Endodermal cell (in vitro differentiated cells): ENCODE measurements at regions not wholly inside any gene's neighbourhood (a gene's known extent, or its start where the extent isn't known, plus 50 kb on each side); places are given as distances from the start of the nearest gene placed in this dataset.

Source experiments
- DNase-seq: peaks from one replicate; pipeline ENCODE4 v3.0.0-alpha.2; 2017
- H3K27ac ChIP-seq: 2 replicates; pipeline ENCODE4 v1.5.1; 2013; ENCODE audit warnings: mild to moderate bottlenecking, low read depth, low read length, moderate library complexity
- H3K27me3 ChIP-seq: 2 replicates; pipeline ENCODE4 v1.6.1; 2013; ENCODE audit warnings: mild to moderate bottlenecking, low read length, moderate library complexity; ENCODE audit not compliant: insufficient read depth, control insufficient read depth, poor library complexity, severe bottlenecking
- H3K36me3 ChIP-seq: 2 replicates; pipeline ENCODE4 v1.7.0; 2013; ENCODE audit warnings: mild to moderate bottlenecking, low read length, moderate library complexity; ENCODE audit not compliant: control insufficient read depth, insufficient read depth
- H3K4me1 ChIP-seq: one replicate; pipeline ENCODE4 v1.7.0; 2013; ENCODE audit warnings: low read length; ENCODE audit not compliant: control insufficient read depth, insufficient read depth
- H3K4me3 ChIP-seq: 2 replicates; pipeline ENCODE4 v1.5.1; 2013; ENCODE audit warnings: mild to moderate bottlenecking, low read length, moderate library complexity
- H3K9ac ChIP-seq: 2 replicates; pipeline ENCODE4 v1.6.1; 2013; ENCODE audit warnings: mild to moderate bottlenecking, low read length, moderate library complexity; ENCODE audit not compliant: poor library complexity, severe bottlenecking; ENCODE audit errors: extremely low read depth
- H3K9me3 ChIP-seq: 2 replicates; pipeline ENCODE4 v1.6.1; 2013; ENCODE audit warnings: mild to moderate bottlenecking, low read length, moderate library complexity; ENCODE audit not compliant: control insufficient read depth
- H3K27ac Mint-ChIP-seq: 2 replicates; pipeline ENCODE4 v1.8.0; 2020; ENCODE audit warnings: mixed read lengths
- H3K27me3 Mint-ChIP-seq: 2 replicates; pipeline ENCODE4 v1.8.0; 2021; ENCODE audit warnings: mild to moderate bottlenecking, mixed read lengths; ENCODE audit not compliant: insufficient read depth
- H3K36me3 Mint-ChIP-seq: 2 replicates; pipeline ENCODE4 v1.8.0; 2020; ENCODE audit warnings: low read depth, mixed read lengths
- H3K4me1 Mint-ChIP-seq: 2 replicates; pipeline ENCODE4 v1.8.0; 2020; ENCODE audit warnings: mixed read lengths
- H3K4me3 Mint-ChIP-seq: 2 replicates; pipeline ENCODE4 v1.8.0; 2020; ENCODE audit warnings: mild to moderate bottlenecking, moderate library complexity, mixed read lengths
- H3K9me3 Mint-ChIP-seq: 2 replicates; pipeline ENCODE4 v1.8.0; 2020; ENCODE audit warnings: mild to moderate bottlenecking, mixed read lengths
- WGBS, 2 experiments: methylation state at CpG; one replicate each; pipeline versions ENCODE4 v1.1.5 to v1.1.7; 2013; ENCODE audit warnings: missing lambda C conversion rate in 2 of 2, mixed read lengths in 1 of 2; ENCODE audit not compliant: insufficient coverage in 1 of 2, insufficient read length in 1 of 2; 5-methylcytosine and 5-hydroxymethylcytosine counted together
- TF ChIP-seq, protein P1 (sequence below): fragments of 200-600 bp; sonication (generic); conservative IDR thresholded peaks from 2 replicates; pipeline ENCODE4 v1.5.0; 2021; ENCODE audit warnings: antibody characterized with exemption, mild to moderate bottlenecking

DNA sequence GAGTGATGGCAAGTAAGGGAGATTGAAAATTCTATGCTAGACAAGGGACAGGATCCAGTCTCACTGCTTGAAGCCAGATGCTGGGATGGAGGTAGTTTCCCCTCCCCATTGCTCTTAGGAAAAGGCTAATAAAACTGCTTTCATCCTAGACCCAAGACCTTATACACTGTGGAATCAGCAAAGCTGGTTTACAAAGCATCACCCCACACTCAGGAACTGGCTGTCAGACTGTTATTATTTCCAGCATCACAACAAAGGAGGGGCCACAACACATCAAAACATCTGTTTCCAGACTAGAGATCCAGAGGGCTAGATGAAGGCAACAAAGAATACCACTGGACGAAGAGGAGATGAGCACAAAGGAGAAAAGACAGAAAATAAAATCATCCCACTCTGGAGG, 364.6 kb upstream of the PTGER4 start:
- Histone ChIP-seq H3K9ac (no peak overlapping the region), H3K27ac (no peak overlapping the region), H3K4me1 (no peaks in the 10 kb centered on the region), H3K9me3 (no peaks in the 10 kb centered on the region), H3K4me3 (no peak overlapping the region), H3K36me3 (no peaks in the 10 kb centered on the region), H3K27me3 (no peaks in the 10 kb centered on the region)
- 82% methylated on average over 1 of the region's 1 CpG; no CpG with 5 or more reads in 1 of the 2 experiments for WGBS, 2 experiments
- Mint-ChIP-seq H3K27ac (no peak overlapping the region), H3K9me3 (no peaks in the 10 kb centered on the region), H3K4me1 (no peaks in the 10 kb centered on the region), H3K36me3 (no peaks in the 10 kb centered on the region), H3K27me3 (no peaks in the 10 kb centered on the region), H3K4me3 (no peak overlapping the region)
- no peak for DNase-seq
- TF ChIP-seq, protein P1, sequence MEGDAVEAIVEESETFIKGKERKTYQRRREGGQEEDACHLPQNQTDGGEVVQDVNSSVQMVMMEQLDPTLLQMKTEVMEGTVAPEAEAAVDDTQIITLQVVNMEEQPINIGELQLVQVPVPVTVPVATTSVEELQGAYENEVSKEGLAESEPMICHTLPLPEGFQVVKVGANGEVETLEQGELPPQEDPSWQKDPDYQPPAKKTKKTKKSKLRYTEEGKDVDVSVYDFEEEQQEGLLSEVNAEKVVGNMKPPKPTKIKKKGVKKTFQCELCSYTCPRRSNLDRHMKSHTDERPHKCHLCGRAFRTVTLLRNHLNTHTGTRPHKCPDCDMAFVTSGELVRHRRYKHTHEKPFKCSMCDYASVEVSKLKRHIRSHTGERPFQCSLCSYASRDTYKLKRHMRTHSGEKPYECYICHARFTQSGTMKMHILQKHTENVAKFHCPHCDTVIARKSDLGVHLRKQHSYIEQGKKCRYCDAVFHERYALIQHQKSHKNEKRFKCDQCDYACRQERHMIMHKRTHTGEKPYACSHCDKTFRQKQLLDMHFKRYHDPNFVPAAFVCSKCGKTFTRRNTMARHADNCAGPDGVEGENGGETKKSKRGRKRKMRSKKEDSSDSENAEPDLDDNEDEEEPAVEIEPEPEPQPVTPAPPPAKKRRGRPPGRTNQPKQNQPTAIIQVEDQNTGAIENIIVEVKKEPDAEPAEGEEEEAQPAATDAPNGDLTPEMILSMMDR, result no peak

DNA sequence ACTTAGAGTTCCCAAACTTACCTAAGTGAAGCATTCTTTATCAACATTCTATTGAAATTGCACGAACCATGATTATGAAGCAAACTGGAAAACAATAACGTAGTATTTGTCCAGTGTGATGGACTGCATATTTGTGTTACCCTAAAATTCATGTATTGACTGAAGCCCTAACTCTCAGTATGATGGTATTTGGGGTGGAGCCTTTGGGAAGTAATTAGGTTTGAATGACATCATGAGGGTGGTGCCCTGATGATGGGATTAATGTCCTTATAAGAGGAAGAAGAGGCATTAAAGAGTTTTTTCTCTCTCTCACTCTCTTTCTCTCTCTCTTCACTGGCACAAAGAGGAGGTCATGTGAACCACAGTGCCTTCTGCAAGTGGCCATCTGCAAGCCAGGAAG, 365.4 kb upstream of the PTGER4 start:
- H3K36me3 ChIP-seq, result no peaks in the 10 kb centered on the region
- H3K27ac ChIP-seq, result no peak overlapping the region
- no peaks in the 10 kb centered on the region for H3K36me3 Mint-ChIP-seq
- H3K4me3 ChIP-seq, result no peak overlapping the region
- no peaks in the 10 kb centered on the region for H3K4me1 ChIP-seq
- H3K27me3 ChIP-seq, result no peaks in the 10 kb centered on the region
- H3K4me3 Mint-ChIP-seq, result no peak overlapping the region
- DNase-seq, result no peak
- H3K9me3 Mint-ChIP-seq, result no peaks in the 10 kb centered on the region
- no peaks in the 10 kb centered on the region for H3K4me1 Mint-ChIP-seq
- H3K9ac ChIP-seq, result no peak overlapping the region
- WGBS, 2 experiments, result 83 to 90% methylated on average over 2 of the region's 2 CpGs
- H3K27ac Mint-ChIP-seq, result no peak overlapping the region
- H3K9me3 ChIP-seq, result no peaks in the 10 kb centered on the region
- TF ChIP-seq, protein P1, result no peak
- H3K27me3 Mint-ChIP-seq, result no peaks in the 10 kb centered on the region

DNA sequence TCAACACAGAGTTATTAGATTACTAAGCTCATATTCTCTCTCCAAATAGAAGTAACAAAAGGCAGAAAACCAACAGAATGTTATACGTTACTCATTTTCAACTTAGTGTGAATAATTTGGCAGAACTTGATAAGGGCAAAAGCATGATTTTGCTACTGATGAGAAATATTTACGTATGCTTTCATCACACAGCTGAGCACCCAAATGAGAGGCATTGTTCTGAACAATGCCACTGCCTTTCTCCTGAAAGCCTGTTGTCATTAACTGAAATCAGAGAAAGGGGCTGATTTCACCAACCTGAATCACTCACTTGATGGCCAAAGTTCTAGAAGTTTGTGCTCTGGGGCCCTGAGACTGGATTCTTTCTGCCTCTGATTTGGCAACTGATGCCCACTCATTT, 367.5 kb upstream of the PTGER4 start:
- TF ChIP-seq, protein P1, result no peak
- H3K27me3 ChIP-seq, result no peaks in the 10 kb centered on the region
- Mint-ChIP-seq H3K4me3 (no peak overlapping the region), H3K27ac (no peak overlapping the region), H3K4me1 (peaks cover 6% of the 10 kb centered on the region), H3K36me3 (no peaks in the 10 kb centered on the region), H3K27me3 (no peaks in the 10 kb centered on the region), H3K9me3 (no peaks in the 10 kb centered on the region)
- no peak overlapping the region for H3K4me3 ChIP-seq
- no peaks in the 10 kb centered on the region for H3K9me3 ChIP-seq
- no peak overlapping the region for H3K9ac ChIP-seq
- H3K4me1 ChIP-seq, result no peaks in the 10 kb centered on the region
- H3K36me3 ChIP-seq, result no peaks in the 10 kb centered on the region
- DNase-seq, result no peak
- H3K27ac ChIP-seq, result no peak overlapping the region
- WGBS, 2 experiments, result 60 to 77% methylated on average over 2 of the region's 2 CpGs
